LoVo (cell line): ENCODE measurements at regions not wholly inside any gene's neighbourhood (a gene's known extent, or its start where the extent isn't known, plus 50 kb on each side); places are given as distances from the start of the nearest gene placed in this dataset.
"Not testable (repeated sequence)": the region's sequence is repeated elsewhere in the genome, so short reads cannot be mapped to it uniquely, and the experiment has no call there.

Experiments
- DNase-seq: peaks from one replicate; pipeline ENCODE4 v3.0.0-alpha.2; 2016; ENCODE audit warnings: low spot score

GRCh38 chr22:22716136-22716665 is 71.8 kb downstream of the GGTLC2 start:
- DNase-seq, result no peak

- DNase-seq, result no peak
Measured at GRCh38 chr22:22717664-22718063, 73.2 kb downstream of the GGTLC2 start.

GRCh38 chr22:22720201-22720723 is 75.8 kb downstream of the GGTLC2 start:
- DNase-seq, result no peak

- no peak for DNase-seq
Measured at GRCh38 chr22:22720724-22721261, 76.4 kb downstream of the GGTLC2 start.

- DNase-seq, result no peak
Measured at GRCh38 chr22:22721681-22722354, 77.4 kb downstream of the GGTLC2 start.

GRCh38 chr22:22728382-22728781 is 84.0 kb downstream of the GGTLC2 start:
- no peak for DNase-seq

- DNase-seq, result no peak
Measured at GRCh38 chr22:22730655-22731373, 86.4 kb downstream of the GGTLC2 start.

GRCh38 chr22:22731374-22731676 is 86.9 kb downstream of the GGTLC2 start:
- no peak for DNase-seq

GRCh38 chr22:22733006-22733405 is 88.6 kb downstream of the GGTLC2 start:
- not testable (repeated sequence) for DNase-seq

GRCh38 chr22:22733881-22734373 is 89.5 kb downstream of the GGTLC2 start:
- DNase-seq, result no peak

- DNase-seq, result not testable (repeated sequence)
Measured at GRCh38 chr22:22734395-22735272, 90.2 kb downstream of the GGTLC2 start.

- DNase-seq, result not testable (repeated sequence)
Measured at GRCh38 chr22:22735276-22735675, 90.9 kb downstream of the GGTLC2 start.

GRCh38 chr22:22735695-22736611 is 91.5 kb downstream of the GGTLC2 start:
- DNase-seq, result no peak

GRCh38 chr22:22737590-22737989 is 93.2 kb downstream of the GGTLC2 start:
- DNase-seq, result no peak

GRCh38 chr22:22738959-22739585 is 94.7 kb downstream of the GGTLC2 start:
- DNase-seq, result no peak

- DNase-seq, result no peak
Measured at GRCh38 chr22:22740560-22741276, 96.3 kb downstream of the GGTLC2 start.

GRCh38 chr22:22741843-22742242 is 97.4 kb downstream of the GGTLC2 start:
- no peak for DNase-seq

- no peak for DNase-seq
Measured at GRCh38 chr22:22742641-22743040, 98.2 kb downstream of the GGTLC2 start.

- DNase-seq, result no peak
Measured at GRCh38 chr22:22743128-22743760, 98.8 kb downstream of the GGTLC2 start.
